ENCODE measurements at regions not wholly inside any gene's neighbourhood (a gene's known extent, or its start where the extent isn't known, plus 50 kb on each side); places are given as distances from the start of the nearest gene placed in this dataset.

DNA sequence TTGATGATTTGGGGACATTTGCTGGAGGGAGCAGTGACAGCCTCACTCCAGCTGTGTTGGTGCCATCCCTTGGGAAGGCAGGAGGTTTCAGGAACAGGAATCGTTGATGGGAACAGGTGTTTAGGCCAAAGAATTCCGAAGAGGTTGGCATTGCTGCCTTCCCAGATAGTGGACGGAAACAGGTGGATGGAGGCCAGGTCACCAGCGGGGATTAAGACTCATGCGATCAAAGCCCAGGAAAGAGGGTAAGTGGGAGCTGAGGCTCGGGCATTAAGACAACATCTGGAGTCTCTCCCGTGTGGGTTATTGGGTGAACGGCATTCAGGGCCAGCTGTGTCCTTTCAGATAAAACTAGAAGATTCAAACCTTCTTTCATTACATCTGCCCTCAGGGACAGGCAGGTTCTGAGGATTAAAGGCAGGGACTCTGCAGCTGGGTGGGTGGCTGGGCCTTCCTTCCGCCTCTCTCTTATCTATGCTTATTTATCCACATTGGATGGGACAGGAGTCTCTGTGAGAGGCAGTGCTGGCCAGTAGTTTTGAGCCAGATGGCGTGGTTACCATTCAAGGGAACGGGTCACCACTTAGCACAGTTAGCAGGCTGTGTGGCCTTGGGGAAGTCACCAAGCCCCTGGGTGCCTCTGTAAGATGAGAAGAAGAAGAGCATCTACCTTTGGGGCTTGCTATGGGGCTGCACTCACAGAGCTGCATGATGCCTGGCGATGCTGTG is 67.6 kb downstream of the INSIG1 start:
- DNase-seq (ENCODE audit: low read depth) = no peak
- TF ChIP-seq CTCF (IDR thresholded peaks at IDR 0.05; ENCODE audit: insufficient read depth, low read depth, low read length, missing control alignments) = no peak
- no peak overlapping the region for H3K4me3 ChIP-seq (ENCODE audit: low read length)

DNA sequence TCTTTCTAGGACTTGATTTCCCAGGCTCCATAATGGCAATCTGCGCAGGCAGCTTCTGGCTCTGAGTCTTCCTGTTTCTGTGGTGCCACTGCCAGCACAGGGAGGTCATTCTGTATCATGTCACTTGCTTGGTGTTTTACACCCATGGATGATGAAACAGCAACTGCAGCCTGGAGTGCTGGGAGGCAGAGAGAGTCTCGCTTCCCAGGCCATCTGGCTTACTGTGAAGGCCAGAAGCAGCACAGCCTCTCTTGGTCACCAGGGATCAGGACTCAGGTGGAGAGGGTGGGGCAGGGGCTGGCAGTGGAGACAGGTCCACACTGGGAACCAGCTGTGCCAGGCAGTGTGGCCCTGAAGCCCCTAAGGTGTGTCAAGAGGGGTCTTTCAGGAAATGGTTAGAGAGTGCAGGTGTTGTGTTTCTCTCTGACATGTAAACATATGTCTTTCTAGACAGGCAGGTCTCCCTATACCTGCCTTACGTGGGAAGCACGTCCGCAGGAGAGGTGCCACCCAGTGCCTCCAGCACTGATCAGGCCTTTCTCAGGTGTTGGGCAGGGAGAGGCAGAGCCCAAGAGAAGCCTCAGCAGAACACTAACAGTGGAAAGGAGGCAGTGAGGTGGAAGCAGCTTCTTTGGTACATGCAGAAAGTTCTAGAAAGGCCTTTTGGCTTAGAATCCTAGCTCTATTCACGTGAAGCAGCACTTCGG is 71.4 kb downstream of the INSIG1 start:
- DNase-seq (ENCODE audit: low read depth) = no peak
- TF ChIP-seq CTCF (IDR thresholded peaks at IDR 0.05; ENCODE audit: insufficient read depth, low read depth, low read length, missing control alignments) = no peak
- H3K4me3 ChIP-seq (ENCODE audit: low read length) = no peak overlapping the region

DNA sequence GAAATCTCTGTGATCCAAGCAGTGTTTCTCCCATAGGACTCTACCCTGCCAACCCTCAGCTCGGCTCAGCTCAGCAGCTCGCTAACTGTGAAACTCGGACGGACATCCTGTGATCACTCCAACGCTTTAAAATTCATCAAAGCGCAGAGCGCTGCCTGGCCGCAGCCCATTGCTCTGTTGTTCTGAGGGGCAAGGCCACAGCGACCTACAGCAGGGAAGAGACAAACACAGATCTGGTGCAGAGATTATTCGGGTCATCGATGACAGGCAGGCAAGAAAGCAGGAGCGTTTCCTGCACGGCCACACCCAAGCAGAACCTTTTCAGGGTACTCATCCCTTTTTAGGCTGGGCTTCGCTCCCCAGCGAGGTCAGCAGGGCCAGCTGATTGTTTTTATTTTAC is 72.1 kb downstream of the INSIG1 start:
- DNase-seq (ENCODE audit: low read depth) = no peak
- H3K4me3 ChIP-seq (ENCODE audit: low read length) = no peak overlapping the region
- TF ChIP-seq CTCF (IDR thresholded peaks at IDR 0.05; ENCODE audit: insufficient read depth, low read depth, low read length, missing control alignments) = no peak

DNA sequence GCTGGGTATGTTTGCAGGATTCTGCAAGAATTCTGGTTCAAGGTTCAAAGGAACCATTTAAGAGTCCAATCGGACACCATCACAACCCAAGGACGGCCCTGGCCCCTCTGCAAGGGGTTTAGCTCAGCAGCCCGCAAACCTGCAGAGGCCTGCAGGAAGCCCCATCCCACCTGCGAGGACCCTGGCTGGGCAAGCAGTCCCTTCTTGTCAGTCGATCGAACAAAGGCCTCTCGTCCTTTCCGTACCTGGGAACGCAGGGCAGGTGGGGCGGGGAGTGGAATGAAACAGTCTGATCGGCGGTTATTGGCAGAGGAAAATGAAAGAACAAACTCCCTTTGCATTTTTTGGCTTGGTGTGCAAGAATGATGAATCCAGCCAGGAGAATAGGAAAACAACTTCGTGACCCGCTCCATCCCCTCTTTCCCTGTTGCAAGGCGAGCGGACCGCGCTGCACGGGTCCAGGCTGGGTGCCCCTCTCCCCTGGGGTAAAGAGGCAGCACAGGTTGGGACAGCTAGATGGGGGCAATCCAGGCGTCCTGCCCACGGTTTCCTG is 73.7 kb downstream of the INSIG1 start:
- H3K4me3 ChIP-seq (ENCODE audit: low read length) = no peak overlapping the region
- TF ChIP-seq CTCF (IDR thresholded peaks at IDR 0.05; ENCODE audit: insufficient read depth, low read depth, low read length, missing control alignments) = no peak

GRCh38 chr7:155371884-155372781 is 74.5 kb downstream of the INSIG1 start:
- no peak overlapping the region for H3K4me3 ChIP-seq (ENCODE audit: low read length)
- peak; percentile 26 for TF ChIP-seq CTCF (IDR thresholded peaks at IDR 0.05; ENCODE audit: insufficient read depth, low read depth, low read length, missing control alignments)
- DNase-seq (ENCODE audit: low read depth) = peak; percentile 26

More for the DNA sequence above, 73.7 kb downstream of the INSIG1 start:
- DNase-seq (ENCODE audit: low read depth) = no peak

DNA sequence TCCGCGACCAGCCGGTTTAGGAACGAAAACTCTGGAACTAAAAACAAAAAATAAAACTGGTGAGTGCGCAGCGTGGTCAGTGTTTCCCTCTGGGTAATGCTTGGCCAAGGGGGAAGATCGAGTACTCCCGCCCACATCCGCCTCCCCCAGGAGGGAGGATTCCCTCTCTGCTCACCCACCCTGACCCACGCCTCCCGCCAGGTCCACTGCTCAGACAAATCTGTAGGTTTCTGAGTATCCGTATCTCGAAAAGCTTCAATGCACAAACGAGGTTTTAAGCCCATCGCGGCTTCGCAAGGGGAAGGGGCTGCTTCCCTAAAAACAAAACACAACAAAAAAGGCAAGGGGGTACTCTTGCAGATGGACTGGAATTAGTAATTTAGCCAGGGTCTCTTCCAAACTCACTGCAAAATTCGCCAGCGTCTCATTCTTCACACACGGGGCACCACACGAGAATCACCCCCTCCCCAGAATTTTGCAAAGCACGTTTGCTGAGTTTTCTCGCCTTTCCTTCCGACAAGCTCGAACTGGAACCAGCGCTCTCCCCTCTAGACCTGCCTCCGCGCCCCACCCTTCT is 75.2 kb downstream of the INSIG1 start:
- peak; percentile 1 for TF ChIP-seq CTCF (IDR thresholded peaks at IDR 0.05; ENCODE audit: insufficient read depth, low read depth, low read length, missing control alignments)
- H3K4me3 ChIP-seq (ENCODE audit: low read length) = no peak overlapping the region

More for the DNA sequence above, 75.2 kb downstream of the INSIG1 start:
- no peak for DNase-seq (ENCODE audit: low read depth)
